IMR-90 (cell line): ENCODE measurements at regions not wholly inside any gene's neighbourhood (a gene's known extent, or its start where the extent isn't known, plus 50 kb on each side); places are given as distances from the start of the nearest gene placed in this dataset.

Source experiments
- ATAC-seq: fragments of 200-7000 bp; cut with Tn5 transposase; 2 replicates; pipeline ENCODE4 v1.9.1; 2020; ENCODE audit warnings: low read depth, mild to moderate bottlenecking, moderate library complexity
- BruUV-seq: library from RNA; stranded (reverse); fragments of 400-500 nt; replicated peaks from 2 replicates; lab custom pipeline; 2021; lab: Mats Ljungman, UMichigan
- CTCF ChIA-PET: fragments of 300-600 bp; formaldehyde crosslinking; extraction: SDS; loops from one replicate; lab custom pipeline; 2021; ENCODE audit warnings: antibody characterized with exemption; lab: Yijun Ruan, JAX
- POLR2A ChIA-PET: fragments of 300-600 bp; sonication (Branson Sonifier 250); formaldehyde crosslinking; loops from one replicate; lab custom pipeline; 2022; ENCODE audit warnings: antibody characterized with exemption; ENCODE audit not compliant: unreplicated experiment; lab: Charles Lee
- DNase-seq: peaks from one replicate; pipeline ENCODE4 v3.0.0; 2013
- H2AFZ ChIP-seq: replicated peaks from 2 replicates; pipeline ENCODE3; 2013; ENCODE audit warnings: low read length, mild to moderate bottlenecking; ENCODE audit not compliant: poor library complexity
- H2AK5ac ChIP-seq: 2 replicates; pipeline ENCODE4 v1.6.1; 2013; ENCODE audit warnings: low read depth, low read length, inconsistent platforms
- H2AK9ac ChIP-seq: replicated peaks from 2 replicates; pipeline ENCODE3; 2013; ENCODE audit warnings: mild to moderate bottlenecking, low read depth, low read length, moderate library complexity; ENCODE audit not compliant: poor library complexity
- H2BK120ac ChIP-seq: 2 replicates; pipeline ENCODE4 v1.6.1; 2013; ENCODE audit warnings: low read depth, low read length, inconsistent platforms
- H2BK15ac ChIP-seq: 3 replicates; pipeline ENCODE4 v1.6.1; 2013; ENCODE audit warnings: low read depth, low read length, inconsistent platforms
- H2BK20ac ChIP-seq: 2 replicates; pipeline ENCODE4 v1.6.1; 2013; ENCODE audit warnings: low read depth, mild to moderate bottlenecking, inconsistent platforms, low read length, moderate library complexity
- H2BK5ac ChIP-seq: 2 replicates; pipeline ENCODE4 v1.6.1; 2013; ENCODE audit warnings: mild to moderate bottlenecking, low read depth, low read length, inconsistent platforms; ENCODE audit not compliant: poor library complexity, severe bottlenecking
- H3K14ac ChIP-seq: replicated peaks from 2 replicates; pipeline ENCODE4 v1.6.1; 2013; ENCODE audit warnings: low read depth, low read length, inconsistent platforms
- H3K18ac ChIP-seq: 2 replicates; pipeline ENCODE4 v1.6.1; 2013; ENCODE audit warnings: low read depth, low read length, control low read depth
- H3K23ac ChIP-seq: 2 replicates; pipeline ENCODE4 v1.6.1; 2013; ENCODE audit warnings: low read depth, low read length, inconsistent platforms
- H3K27ac ChIP-seq: 2 replicates; pipeline ENCODE4 v1.5.1; 2013; ENCODE audit warnings: mild to moderate bottlenecking, control low read depth, low read length; ENCODE audit not compliant: insufficient read depth
- H3K27me3 ChIP-seq: 2 replicates; pipeline ENCODE4 v1.6.1; 2013; ENCODE audit warnings: low read length; ENCODE audit not compliant: control insufficient read depth, insufficient read depth
- H3K36me3 ChIP-seq: 2 replicates; pipeline ENCODE4 v1.6.1; 2013; ENCODE audit warnings: low read length, mixed read lengths; ENCODE audit not compliant: control insufficient read depth, insufficient read depth
- H3K4ac ChIP-seq: 2 replicates; pipeline ENCODE4 v1.6.1; 2013; ENCODE audit warnings: low read depth, low read length, inconsistent platforms
- H3K4me1 ChIP-seq: 2 replicates; pipeline ENCODE4 v1.6.1; 2013; ENCODE audit warnings: low read length, mixed read lengths; ENCODE audit not compliant: control insufficient read depth, insufficient read depth
- H3K4me2 ChIP-seq: 2 replicates; pipeline ENCODE4 v1.6.1; 2013; ENCODE audit warnings: low read depth, mild to moderate bottlenecking, control low read depth, low read length, moderate library complexity
- H3K4me3 ChIP-seq: 2 replicates; pipeline ENCODE4 v1.5.1; 2013; ENCODE audit warnings: low read depth, mild to moderate bottlenecking, control low read depth, low read length, moderate library complexity; ENCODE audit not compliant: insufficient read depth
- H3K56ac ChIP-seq: 2 replicates; pipeline ENCODE4 v1.6.1; 2013; ENCODE audit warnings: low read length, inconsistent platforms; ENCODE audit not compliant: insufficient read depth; ENCODE audit errors: extremely low read depth
- H3K79me1 ChIP-seq, 2 experiments: 2 replicates each; pipeline ENCODE4 v1.6.1; 2013; ENCODE audit warnings: low read length in 2 of 2, inconsistent platforms in 1 of 2, low read depth in 1 of 2
- H3K9ac ChIP-seq: 2 replicates; pipeline ENCODE4 v1.6.1; 2013; ENCODE audit warnings: low read depth, low read length, control low read depth
- H3K9me1 ChIP-seq: 2 replicates; pipeline ENCODE4 v1.6.1; 2013; ENCODE audit warnings: low read length, inconsistent platforms; ENCODE audit not compliant: insufficient read depth
- H3K9me3 ChIP-seq: 2 replicates; pipeline ENCODE4 v1.6.1; 2013; ENCODE audit warnings: low read length; ENCODE audit not compliant: control insufficient read depth, insufficient read depth
- H4K20me1 ChIP-seq: 2 replicates; pipeline ENCODE4 v1.6.1; 2013; ENCODE audit warnings: low read length, inconsistent platforms; ENCODE audit not compliant: insufficient read depth
- H4K5ac ChIP-seq: 2 replicates; pipeline ENCODE4 v1.6.1; 2013; ENCODE audit warnings: mild to moderate bottlenecking, low read depth, low read length, control low read depth
- H4K8ac ChIP-seq, 2 experiments: 2 replicates each; pipeline ENCODE4 v1.6.1; 2013; ENCODE audit warnings: low read depth in 2 of 2, low read length in 2 of 2, control low read depth in 1 of 2, inconsistent platforms in 1 of 2
- H4K91ac ChIP-seq: 2 replicates; pipeline ENCODE4 v1.6.1; 2013; ENCODE audit warnings: low read depth, low read length, inconsistent platforms; ENCODE audit not compliant: insufficient read depth
- BHLHE40 ChIP-seq: fragments of 150-350 bp; IDR thresholded peaks from 2 replicates; pipeline ENCODE4 v1.6.1; 2016; ENCODE audit warnings: mild to moderate bottlenecking, low read depth, low read length
- CHD1 ChIP-seq: IDR thresholded peaks from 2 replicates; pipeline ENCODE4 v1.6.1; 2012; ENCODE audit warnings: low read depth, low read length, improper control_type of control experiment
- FOS ChIP-seq: fragments of 150-350 bp; IDR thresholded peaks from 2 replicates; pipeline ENCODE4 v1.6.1; 2016; ENCODE audit warnings: low read depth, low read length
- MAFK ChIP-seq: IDR thresholded peaks from 2 replicates; pipeline ENCODE4 v1.6.1; 2012; ENCODE audit warnings: low read depth, low read length, improper control_type of control experiment
- MAZ ChIP-seq: IDR thresholded peaks from 2 replicates; pipeline ENCODE4 v1.6.1; 2012; ENCODE audit warnings: low read depth, mild to moderate bottlenecking, low read length, improper control_type of control experiment, moderate library complexity, borderline replicate concordance
- MXI1 ChIP-seq: IDR thresholded peaks from 2 replicates; pipeline ENCODE4 v1.6.1; 2012; ENCODE audit warnings: low read depth, mild to moderate bottlenecking, low read length, moderate library complexity, borderline replicate concordance
- POLR2A ChIP-seq: IDR thresholded peaks from 2 replicates; pipeline ENCODE4 v1.6.1; 2012; ENCODE audit warnings: mild to moderate bottlenecking, low read depth, low read length
- RFX5 ChIP-seq: IDR thresholded peaks from 2 replicates; pipeline ENCODE4 v1.8.0; 2012; ENCODE audit warnings: low read depth, mild to moderate bottlenecking, low read length, moderate library complexity
- SMC3 ChIP-seq: fragments of 150-350 bp; IDR thresholded peaks from 2 replicates; pipeline ENCODE4 v1.6.1; 2016; ENCODE audit warnings: low read depth, mild to moderate bottlenecking, antibody characterized with exemption, low read length, moderate library complexity
- WGBS, 2 experiments: methylation state at CpG; one replicate each; pipeline versions ENCODE4 v1.1.5 to v1.1.7; 2013; ENCODE audit warnings: missing lambda C conversion rate in 2 of 2; ENCODE audit not compliant: insufficient read length in 1 of 2; ENCODE audit errors: extremely low coverage in 2 of 2; 5-methylcytosine and 5-hydroxymethylcytosine counted together
- dilution Hi-C: fragments of 300-500 bp; cut with HindIII; formaldehyde crosslinking; loops from one replicate; pipeline ENCODE4 v1.14.3; 2018; ENCODE audit warnings: low sequenced_read_pairs; ENCODE audit not compliant: unreplicated experiment
- in situ Hi-C: fragments of 300-500 bp; cut with MboI; formaldehyde crosslinking; loops from 3 replicates; pipeline ENCODE4 v1.14.3; 2019; ENCODE audit warnings: low sequenced_read_pairs, inconsistent platforms, mixed read lengths
- intact Hi-C: fragments of 100-400 bp; cut with micrococcal nuclease; formaldehyde crosslinking; loops from 2 replicates; pipeline ENCODE4 v1.10.0; 2022

DNA sequence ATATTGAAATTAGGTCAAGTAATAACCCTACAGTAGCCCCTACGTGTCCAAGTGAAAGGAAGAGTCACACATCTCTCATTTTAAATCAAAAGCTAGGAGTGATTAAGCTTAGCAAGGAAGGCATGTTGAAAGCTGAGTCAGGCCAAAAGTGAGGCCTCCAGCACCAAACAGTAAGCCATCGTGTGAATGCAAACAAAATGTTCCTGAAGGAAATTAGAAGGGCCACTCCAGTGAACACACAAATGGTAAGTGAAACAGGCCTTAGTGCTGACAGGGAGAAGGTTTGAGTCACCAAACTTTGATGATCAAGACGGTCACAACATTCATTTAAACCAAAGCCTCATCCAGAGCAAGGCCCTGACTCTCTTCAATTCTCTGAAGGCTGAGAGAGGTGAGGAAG lies 127.2 kb downstream of the SHANK2 start:
- no peak overlapping the region for H2BK120ac ChIP-seq
- H2BK15ac ChIP-seq: no peak overlapping the region
- no peak overlapping the region for H3K56ac ChIP-seq
- in situ Hi-C loops (no loop called here), dilution Hi-C loops (no loop called here), intact Hi-C loops (loop anchor here (10.0 kb wide), 2 partner anchors 250 to 300 kb away; no protein-coding TSS in a partner anchor)
- no TSS peak for BruUV-seq
- H4K5ac ChIP-seq: no peak overlapping the region
- H3K9me1 ChIP-seq: no peaks in the 10 kb centered on the region
- no peak for TF ChIP-seq CHD1
- no peak for TF ChIP-seq MAZ
- no peak for TF ChIP-seq MAFK
- TF ChIP-seq RFX5: no peak
- no peak for TF ChIP-seq MXI1
- TF ChIP-seq SMC3: no peak
- no peak for TF ChIP-seq FOS
- TF ChIP-seq BHLHE40: no peak
- TF ChIP-seq POLR2A: no peak
- H3K4me1 ChIP-seq: no peaks in the 10 kb centered on the region; the same call in 1 of the 2 replicates
- H2AK5ac ChIP-seq: no peak overlapping the region
- no peak overlapping the region for H2BK5ac ChIP-seq
- H4K8ac ChIP-seq: no peak overlapping the region
- WGBS, 2 experiments: no CpG with 5 or more reads among the region's 3 CpGs
- no peaks in the 10 kb centered on the region for H3K79me1 ChIP-seq
- ChIA-PET CTCF (no interaction called here), POLR2A (no interaction called here)
- no peak overlapping the region for H3K4me2 ChIP-seq
- H2BK20ac ChIP-seq: no peak overlapping the region
- no peak overlapping the region for H3K4ac ChIP-seq
- H3K4me3 ChIP-seq: no peak overlapping the region
- no peak overlapping the region for H3K18ac ChIP-seq
- H3K27ac ChIP-seq: no peak overlapping the region
- DNase-seq (no peak), ATAC-seq (no peak)
- H3K14ac ChIP-seq: no peak overlapping the region
- no peaks in the 10 kb centered on the region for H3K27me3 ChIP-seq
- H3K36me3 ChIP-seq: no peaks in the 10 kb centered on the region
- no peaks in the 10 kb centered on the region; the same call in 1 of the 2 replicates for H4K20me1 ChIP-seq
- no peak overlapping the region for H4K91ac ChIP-seq
- H3K9me3 ChIP-seq: no peaks in the 10 kb centered on the region
- H2AFZ ChIP-seq: no peak overlapping the region
- H2AK9ac ChIP-seq: no peak overlapping the region
- no peak overlapping the region for H3K23ac ChIP-seq
- H3K9ac ChIP-seq: no peak overlapping the region
